ENCODE measurements at regions not wholly inside any gene's neighbourhood (a gene's known extent, or its start where the extent isn't known, plus 50 kb on each side); places are given as distances from the start of the nearest gene placed in this dataset.

- DNase-seq: no peak
These were observed 98.1 kb upstream of the COL21A1 start for GRCh38 chr6:56345376-56345995.

- no peak for DNase-seq
These were observed 95.9 kb upstream of the COL21A1 start for GRCh38 chr6:56343295-56343694.

- no peak for DNase-seq
These were observed 92.1 kb upstream of the COL21A1 start for GRCh38 chr6:56339524-56339923.

GRCh38 chr6:56335726-56336125, 88.3 kb upstream of the COL21A1 start:
- DNase-seq: no peak

- no peak for DNase-seq
These were observed 87.6 kb upstream of the COL21A1 start for GRCh38 chr6:56334937-56335336.

GRCh38 chr6:56329271-56330050, 82.1 kb upstream of the COL21A1 start:
- DNase-seq: no peak

GRCh38 chr6:56328728-56329090, 81.3 kb upstream of the COL21A1 start:
- DNase-seq: no peak

GRCh38 chr6:56327946-56328727, 80.8 kb upstream of the COL21A1 start:
- no peak for DNase-seq

- no peak for DNase-seq
These were observed 77.0 kb upstream of the COL21A1 start for GRCh38 chr6:56324396-56324795.

GRCh38 chr6:56318851-56319250, 71.5 kb upstream of the COL21A1 start:
- no peak for DNase-seq

GRCh38 chr6:56314683-56315523, 67.5 kb upstream of the COL21A1 start:
- peak in 1 of 2 experiments; percentile 64 for DNase-seq

GRCh38 chr6:56311533-56312448, 64.4 kb upstream of the COL21A1 start:
- no peak for DNase-seq

- no peak for DNase-seq
These were observed 63.7 kb upstream of the COL21A1 start for GRCh38 chr6:56311061-56311460.

GRCh38 chr6:56310241-56310640, 62.9 kb upstream of the COL21A1 start:
- DNase-seq: no peak

GRCh38 chr6:56299916-56300315, 52.5 kb upstream of the COL21A1 start:
- no peak for DNase-seq

GRCh38 chr6:56297022-56297989, 49.9 kb upstream of the COL21A1 start:
- no peak for DNase-seq
